GM12864 (cell line): ENCODE measurements at regions not wholly inside any gene's neighbourhood (a gene's known extent, or its start where the extent isn't known, plus 50 kb on each side); places are given as distances from the start of the nearest gene placed in this dataset.

Experiments
- DNase-seq: peaks from one replicate; pipeline ENCODE4 v3.0.0-alpha.2; 2011; ENCODE audit warnings: low read depth
- H3K4me3 ChIP-seq: 2 replicates; pipeline ENCODE4 v1.5.1; 2011; ENCODE audit warnings: mild to moderate bottlenecking, low read depth, low read length, control low read depth
- TF ChIP-seq, protein P1 (sequence below): IDR thresholded peaks from 2 replicates; pipeline ENCODE4 v1.5.1; 2011; ENCODE audit warnings: low read depth, mild to moderate bottlenecking, moderate library complexity, low read length, control low read depth, inconsistent platforms; ENCODE audit errors: missing control alignments

DNA sequence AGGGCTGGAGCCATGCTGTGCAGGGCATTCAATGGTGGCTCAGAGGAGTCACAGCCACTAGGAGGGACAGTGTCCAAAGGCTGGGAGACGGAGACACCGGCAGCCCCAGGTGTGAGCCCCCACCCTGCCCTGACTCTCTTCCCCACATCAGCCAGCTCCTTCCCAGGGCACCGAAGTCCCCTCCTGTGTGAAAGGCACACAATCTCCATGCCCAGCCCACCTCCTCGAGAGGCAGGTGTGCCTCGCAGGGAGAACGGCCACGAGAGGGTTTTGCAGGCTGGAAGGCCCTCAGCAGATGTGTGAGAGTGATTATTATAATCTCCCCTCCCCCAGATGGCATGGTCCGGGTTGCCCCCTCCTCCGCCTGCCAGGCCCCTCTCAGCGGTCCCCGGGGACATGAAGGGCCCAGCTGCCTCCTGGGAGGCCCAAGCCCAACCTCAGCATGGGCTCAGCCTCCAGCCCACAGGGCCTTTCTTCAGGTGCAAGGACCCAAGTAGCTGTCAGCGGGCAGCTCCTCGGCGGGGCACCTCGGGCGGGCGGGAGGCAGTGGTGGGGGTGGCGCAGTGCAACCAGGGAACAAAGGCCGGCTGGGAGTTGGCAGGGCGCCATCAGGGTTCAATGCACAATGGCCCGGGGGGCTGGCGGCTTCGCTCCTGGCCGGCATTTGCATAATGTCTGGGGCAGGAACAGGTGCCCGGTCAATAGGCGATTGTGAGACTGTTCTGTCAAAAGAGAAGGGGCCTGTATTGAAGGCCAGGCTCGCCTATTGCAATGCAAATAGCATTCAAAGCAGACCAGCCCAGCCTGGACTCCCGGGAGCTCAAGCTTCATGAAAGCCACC lies 155.3 kb upstream of the ZMIZ1 start:
- TF ChIP-seq, protein P1, sequence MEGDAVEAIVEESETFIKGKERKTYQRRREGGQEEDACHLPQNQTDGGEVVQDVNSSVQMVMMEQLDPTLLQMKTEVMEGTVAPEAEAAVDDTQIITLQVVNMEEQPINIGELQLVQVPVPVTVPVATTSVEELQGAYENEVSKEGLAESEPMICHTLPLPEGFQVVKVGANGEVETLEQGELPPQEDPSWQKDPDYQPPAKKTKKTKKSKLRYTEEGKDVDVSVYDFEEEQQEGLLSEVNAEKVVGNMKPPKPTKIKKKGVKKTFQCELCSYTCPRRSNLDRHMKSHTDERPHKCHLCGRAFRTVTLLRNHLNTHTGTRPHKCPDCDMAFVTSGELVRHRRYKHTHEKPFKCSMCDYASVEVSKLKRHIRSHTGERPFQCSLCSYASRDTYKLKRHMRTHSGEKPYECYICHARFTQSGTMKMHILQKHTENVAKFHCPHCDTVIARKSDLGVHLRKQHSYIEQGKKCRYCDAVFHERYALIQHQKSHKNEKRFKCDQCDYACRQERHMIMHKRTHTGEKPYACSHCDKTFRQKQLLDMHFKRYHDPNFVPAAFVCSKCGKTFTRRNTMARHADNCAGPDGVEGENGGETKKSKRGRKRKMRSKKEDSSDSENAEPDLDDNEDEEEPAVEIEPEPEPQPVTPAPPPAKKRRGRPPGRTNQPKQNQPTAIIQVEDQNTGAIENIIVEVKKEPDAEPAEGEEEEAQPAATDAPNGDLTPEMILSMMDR: no peak
- H3K4me3 ChIP-seq: no peak overlapping the region
- no peak for DNase-seq

DNA sequence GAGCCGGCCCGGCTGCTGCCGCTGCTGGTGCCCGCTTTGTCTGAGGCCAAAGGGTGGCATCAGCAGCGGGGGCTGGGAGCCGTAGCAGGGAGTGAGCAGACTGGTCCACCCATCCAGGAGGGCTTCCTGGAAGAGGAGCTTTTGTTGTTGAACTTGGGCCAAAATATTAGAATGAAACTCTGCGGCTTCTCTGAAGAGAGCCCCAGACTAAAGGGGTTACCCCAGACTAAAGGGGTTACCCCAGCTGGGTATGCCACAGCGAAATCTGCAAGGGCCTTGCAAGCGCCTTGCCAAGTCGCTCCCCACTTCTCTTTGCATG lies 154.7 kb upstream of the ZMIZ1 start:
- H3K4me3 ChIP-seq: no peak overlapping the region
- TF ChIP-seq, protein P1: no peak
- DNase-seq: no peak

DNA sequence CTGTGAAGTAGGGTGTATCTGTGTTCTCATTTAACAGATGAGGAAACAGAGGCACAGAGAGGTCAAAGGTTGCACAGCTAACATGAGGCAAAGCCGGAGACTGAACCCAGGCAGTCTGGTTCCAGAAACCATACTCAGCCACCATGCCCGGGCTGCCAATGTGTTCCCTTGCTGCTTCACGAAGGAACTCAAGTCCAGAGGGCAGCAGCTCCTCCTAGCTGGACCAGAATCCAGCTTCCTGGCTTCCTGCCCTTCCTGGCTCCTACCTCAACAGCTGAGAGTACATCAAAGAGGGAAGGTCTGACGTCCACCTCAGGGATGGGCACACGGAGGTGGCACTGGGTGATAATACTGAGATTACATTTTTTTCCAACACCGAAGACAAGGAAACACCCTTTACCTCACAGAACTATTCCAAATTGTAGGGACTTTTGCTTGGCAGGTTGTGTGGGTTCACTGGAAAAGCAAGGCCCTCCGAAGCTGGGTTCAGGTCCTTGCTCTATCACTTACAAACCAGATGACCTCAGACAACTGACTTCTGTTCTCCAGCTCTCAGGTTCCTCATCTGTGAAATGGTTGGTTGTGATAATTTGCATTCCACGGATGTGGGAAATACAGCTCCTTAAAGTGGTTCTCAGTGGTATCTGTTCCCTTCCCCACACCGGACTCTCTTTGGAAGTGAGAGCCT lies 154.1 kb upstream of the ZMIZ1 start:
- TF ChIP-seq, protein P1: no peak
- H3K4me3 ChIP-seq: no peak overlapping the region
- peak; percentile 12 for DNase-seq

DNA sequence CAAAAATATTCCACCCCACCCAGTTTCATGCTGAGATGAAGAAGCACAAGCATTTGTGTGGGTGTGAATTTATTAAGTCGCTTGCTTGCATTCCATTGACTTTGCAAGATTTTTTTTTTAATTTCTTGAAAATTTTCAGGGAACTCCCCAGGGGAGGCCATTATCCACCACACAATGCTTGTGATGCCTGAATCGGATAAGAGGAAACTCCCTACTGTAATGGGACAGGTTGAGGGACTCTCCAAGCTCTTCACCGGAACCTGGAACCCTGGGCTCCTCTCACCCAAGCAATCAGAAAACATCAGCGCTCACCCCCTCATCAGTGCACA lies 153.6 kb upstream of the ZMIZ1 start:
- TF ChIP-seq, protein P1: no peak
- no peak overlapping the region for H3K4me3 ChIP-seq
- no peak for DNase-seq

DNA sequence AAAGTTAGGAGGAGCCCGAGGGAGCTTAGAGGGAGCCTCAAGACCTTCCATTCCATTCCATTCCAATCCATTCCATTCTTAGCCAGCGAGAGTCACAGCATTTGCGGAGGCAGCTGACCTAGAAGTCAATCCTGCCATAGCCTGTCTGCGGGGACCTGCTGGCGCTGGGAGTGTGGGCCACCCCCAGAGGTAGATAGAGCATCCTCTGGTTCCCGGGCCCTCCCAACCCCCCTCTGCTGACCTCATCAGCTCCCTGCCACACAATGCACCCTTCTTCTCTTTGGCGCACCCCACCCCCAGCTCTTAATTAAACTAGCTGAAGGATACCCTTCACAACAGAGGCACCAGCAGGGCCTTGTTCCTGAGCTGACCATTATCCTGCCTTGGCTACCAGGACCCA lies 152.5 kb upstream of the ZMIZ1 start:
- TF ChIP-seq, protein P1: no peak
- H3K4me3 ChIP-seq: no peak overlapping the region
- DNase-seq: no peak

DNA sequence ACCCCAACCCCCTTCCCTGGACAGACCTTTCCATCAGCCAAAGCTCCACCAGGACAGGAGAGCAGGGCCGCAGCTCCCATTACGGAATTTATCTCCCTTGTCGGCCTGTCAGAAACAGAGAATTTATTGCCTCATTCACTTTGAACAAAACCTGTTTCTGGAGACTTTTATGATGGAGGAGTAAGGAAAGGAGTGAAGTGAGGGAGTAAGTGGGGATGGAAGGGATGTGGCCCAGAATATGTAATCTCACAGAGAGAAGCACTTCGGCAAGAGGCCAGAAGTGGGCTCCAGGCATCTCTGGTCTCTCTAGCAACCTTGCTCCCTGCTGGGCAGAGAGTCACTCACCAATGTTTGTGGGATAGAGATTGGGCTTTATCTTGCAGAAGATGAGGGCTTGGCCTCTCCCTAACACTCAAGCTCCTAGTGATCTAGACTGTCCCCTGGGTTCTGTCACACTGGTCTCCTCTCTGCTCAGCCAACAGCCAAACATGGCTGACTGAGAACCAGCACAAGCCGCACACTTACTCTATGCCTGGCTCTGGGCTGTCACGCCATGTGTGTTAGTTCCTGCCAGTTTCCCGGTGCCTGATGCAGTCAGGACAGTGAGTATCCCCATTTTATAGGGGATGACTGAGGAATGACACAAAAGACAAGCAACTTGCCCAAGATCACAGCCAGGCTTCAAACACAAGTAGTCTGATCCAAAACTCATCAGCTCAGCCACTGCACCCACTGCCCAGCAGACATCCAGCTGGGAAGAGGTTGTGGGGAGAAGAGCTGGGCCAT lies 149.4 kb upstream of the ZMIZ1 start:
- DNase-seq: no peak
- TF ChIP-seq, protein P1: no peak
- no peak overlapping the region for H3K4me3 ChIP-seq
